ENCODE measurements at regions not wholly inside any gene's neighbourhood (a gene's known extent, or its start where the extent isn't known, plus 50 kb on each side); places are given as distances from the start of the nearest gene placed in this dataset.

- TF ChIP-seq CTCF (IDR thresholded peaks at IDR 0.05; ENCODE audit: insufficient read depth, low read length, poor library complexity, severe bottlenecking): no peak
- TF ChIP-seq EZH2phosphoT487 (conservative IDR thresholded peaks at IDR 0.05; ENCODE audit: low read length): no peak
These were observed 131.0 kb downstream of the NCOR2 start for GRCh38 chr12:124436366-124436765.

Data from SU-DHL-6 (cell line).